Left lung (tissue), 4 donors: ENCODE measurements at regions not wholly inside any gene's neighbourhood (a gene's known extent, or its start where the extent isn't known, plus 50 kb on each side); places are given as distances from the start of the nearest gene placed in this dataset.

Source experiments
- ATAC-seq: fragments of 200-7000 bp; cut with Tn5 transposase; one replicate; pipeline ENCODE4 v1.9.1; 2020; ENCODE audit warnings: moderate library complexity
- DNase-seq, 4 donors: peaks; one replicate each; pipeline ENCODE4 v3.0.0-alpha.2; 2013 to 2020
- H3K27ac ChIP-seq, 2 donors: fragments of 200-600 bp; sonication (generic) in 1 of 2; one replicate each; pipeline versions ENCODE4 v1.5.0 to v1.8.0; 2020 to 2021
- H3K27me3 ChIP-seq, 2 donors: fragments of 200-600 bp; sonication (generic) in 1 of 2; one replicate each; pipeline versions ENCODE4 v1.5.0 to v1.8.0; 2020 to 2021
- H3K36me3 ChIP-seq, 2 donors: fragments of 200-600 bp; sonication (generic) in 1 of 2; one replicate each; pipeline versions ENCODE4 v1.5.0 to v1.8.0; 2020 to 2021
- H3K4me1 ChIP-seq, 2 donors: fragments of 200-600 bp; one replicate each; pipeline ENCODE4 v1.8.0; 2021
- H3K4me3 ChIP-seq, 2 donors: fragments of 200-600 bp; sonication (generic) in 1 of 2; one replicate each; pipeline versions ENCODE4 v1.5.0 to v1.8.0; 2020 to 2021; ENCODE audit warnings: mild to moderate bottlenecking in 1 of 2
- H3K9me3 ChIP-seq, 2 donors: fragments of 200-600 bp; sonication (generic) in 1 of 2; one replicate each; pipeline versions ENCODE4 v1.5.0 to v1.8.0; 2020 to 2021
- intact Hi-C, 2 donors: fragments of 100-400 bp; cut with DNase I; formaldehyde crosslinking; loops; one replicate each; pipeline versions ENCODE4 v1.11.2 to v1.14.2; 2022
- TF ChIP-seq, protein P1 (sequence below), 2 donors: fragments of 200-600 bp; sonication (generic) in 1 of 2; IDR thresholded peaks; one replicate each; pipeline versions ENCODE4 v1.5.0 to v1.8.0; 2021; ENCODE audit warnings: antibody characterized with exemption in 2 of 2
- donor health status: DM: no; HTN: yes; CAD: no.
- donor health status: DM: no; HTN: no; CAD: no.

DNA sequence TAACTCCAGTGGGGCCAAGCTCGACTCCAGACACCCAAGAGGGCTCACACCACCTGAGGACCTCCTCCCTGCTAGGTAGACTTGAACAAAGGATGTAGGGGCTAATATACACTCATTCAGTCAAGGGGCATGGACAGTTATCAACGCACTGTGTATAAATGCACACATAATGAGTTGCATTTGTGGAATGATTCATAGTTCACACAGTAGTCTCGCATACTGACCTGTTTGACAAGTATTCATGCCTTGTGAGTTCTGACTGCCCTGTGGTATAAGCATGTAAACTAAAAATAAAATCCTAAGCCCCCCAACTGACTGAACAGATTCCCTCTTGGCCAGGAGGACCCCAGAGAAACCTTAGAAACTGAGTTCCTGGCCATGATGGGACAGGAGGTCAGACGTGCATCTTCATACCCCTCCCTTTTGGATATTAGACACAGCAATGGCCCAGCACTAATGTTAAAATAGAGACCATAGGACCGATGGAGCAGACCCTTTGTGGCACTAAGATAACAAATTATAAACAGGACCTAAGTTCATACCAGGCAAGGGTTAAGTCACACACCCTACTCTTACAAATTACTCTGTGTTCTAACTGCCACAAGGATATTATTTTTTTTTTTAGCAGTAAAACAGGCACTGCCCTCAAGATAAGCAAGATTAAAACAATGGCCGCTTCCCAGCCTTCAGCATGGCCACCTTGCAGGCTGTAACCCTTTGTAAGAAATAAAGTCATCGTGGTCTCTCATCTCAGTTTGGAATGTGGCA, 124.4 kb downstream of the TTLL2 start:
- no peaks in the 10 kb centered on the region for H3K27me3 ChIP-seq
- no peaks in the 10 kb centered on the region for H3K36me3 ChIP-seq
- no peaks in the 10 kb centered on the region for H3K9me3 ChIP-seq
- intact Hi-C loops = no loop called here
- TF ChIP-seq, protein P1, sequence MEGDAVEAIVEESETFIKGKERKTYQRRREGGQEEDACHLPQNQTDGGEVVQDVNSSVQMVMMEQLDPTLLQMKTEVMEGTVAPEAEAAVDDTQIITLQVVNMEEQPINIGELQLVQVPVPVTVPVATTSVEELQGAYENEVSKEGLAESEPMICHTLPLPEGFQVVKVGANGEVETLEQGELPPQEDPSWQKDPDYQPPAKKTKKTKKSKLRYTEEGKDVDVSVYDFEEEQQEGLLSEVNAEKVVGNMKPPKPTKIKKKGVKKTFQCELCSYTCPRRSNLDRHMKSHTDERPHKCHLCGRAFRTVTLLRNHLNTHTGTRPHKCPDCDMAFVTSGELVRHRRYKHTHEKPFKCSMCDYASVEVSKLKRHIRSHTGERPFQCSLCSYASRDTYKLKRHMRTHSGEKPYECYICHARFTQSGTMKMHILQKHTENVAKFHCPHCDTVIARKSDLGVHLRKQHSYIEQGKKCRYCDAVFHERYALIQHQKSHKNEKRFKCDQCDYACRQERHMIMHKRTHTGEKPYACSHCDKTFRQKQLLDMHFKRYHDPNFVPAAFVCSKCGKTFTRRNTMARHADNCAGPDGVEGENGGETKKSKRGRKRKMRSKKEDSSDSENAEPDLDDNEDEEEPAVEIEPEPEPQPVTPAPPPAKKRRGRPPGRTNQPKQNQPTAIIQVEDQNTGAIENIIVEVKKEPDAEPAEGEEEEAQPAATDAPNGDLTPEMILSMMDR (IDR thresholded peaks at IDR 0.05) = no peak
- ATAC-seq (no peak), DNase-seq (no peak)
- no peak overlapping the region for H3K27ac ChIP-seq
- H3K4me3 ChIP-seq = no peak overlapping the region
- no peaks in the 10 kb centered on the region for H3K4me1 ChIP-seq

DNA sequence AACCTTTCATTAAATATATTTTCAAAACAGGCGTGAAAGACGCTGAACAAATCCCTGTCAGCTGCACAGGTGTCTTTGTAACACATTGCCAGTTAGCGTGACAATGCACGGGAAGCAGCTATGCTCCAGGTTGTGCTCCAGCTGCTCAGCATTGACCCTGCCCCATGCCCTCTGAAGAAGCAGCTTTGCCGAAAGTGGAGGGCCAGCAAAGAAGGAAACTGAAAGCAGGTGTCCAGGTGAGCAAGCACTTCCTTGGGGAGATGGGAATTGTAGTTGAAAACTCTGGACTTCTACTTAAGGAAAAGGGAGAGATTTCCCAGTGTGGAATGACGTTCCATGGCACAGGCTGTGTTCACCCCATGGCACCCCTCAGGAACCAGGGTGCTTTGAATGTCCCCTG, 125.7 kb downstream of the TTLL2 start:
- ATAC-seq (no peak), DNase-seq (no peak)
- Histone ChIP-seq H3K27me3 (no peaks in the 10 kb centered on the region), H3K4me1 (no peaks in the 10 kb centered on the region), H3K36me3 (no peaks in the 10 kb centered on the region), H3K27ac (no peak overlapping the region), H3K9me3 (no peaks in the 10 kb centered on the region), H3K4me3 (no peak overlapping the region)
- TF ChIP-seq, protein P1 (IDR thresholded peaks at IDR 0.05) = no peak
- intact Hi-C loops = no loop called here

DNA sequence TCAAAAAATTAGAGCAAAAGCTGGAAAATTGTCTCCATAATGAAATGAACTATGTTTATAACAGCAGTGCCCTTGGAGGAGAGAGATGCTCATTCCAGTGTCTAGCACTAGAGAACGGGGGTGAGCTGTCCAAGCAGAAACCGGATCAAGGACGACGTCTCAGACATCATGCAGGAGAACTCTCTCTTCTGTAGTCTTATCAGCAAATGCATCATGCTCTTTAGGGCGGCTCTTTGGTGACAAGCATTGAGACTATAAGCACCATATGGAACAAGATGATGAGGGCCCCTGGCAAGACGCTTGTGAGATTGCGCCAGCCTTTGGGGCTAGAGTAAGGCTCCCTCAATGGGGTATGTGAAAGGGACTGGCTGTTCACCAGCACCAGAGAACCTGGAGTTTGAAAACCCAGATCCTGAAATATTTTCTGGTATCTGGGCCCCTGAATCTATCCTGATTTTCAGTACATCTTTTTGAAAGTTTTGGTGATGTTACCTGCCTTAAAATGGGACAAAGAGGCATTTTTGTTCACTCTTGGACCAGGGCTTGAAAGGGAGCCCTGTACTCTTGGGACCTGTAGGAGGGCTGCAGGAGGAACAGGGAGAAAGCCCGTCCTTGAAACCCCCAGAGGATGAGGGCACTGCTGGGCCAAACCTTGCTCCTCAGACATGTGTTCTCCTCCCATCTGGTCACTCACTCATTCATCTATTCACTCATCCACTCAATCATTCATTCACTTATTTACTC, 127.6 kb downstream of the TTLL2 start:
- H3K9me3 ChIP-seq = no peaks in the 10 kb centered on the region
- H3K27me3 ChIP-seq = peaks cover 0 to 5% of the 10 kb centered on the region in 2 donors
- no peaks in the 10 kb centered on the region for H3K4me1 ChIP-seq
- no peaks in the 10 kb centered on the region for H3K36me3 ChIP-seq
- DNase-seq = no peak
- H3K4me3 ChIP-seq = no peak overlapping the region
- TF ChIP-seq, protein P1 (IDR thresholded peaks at IDR 0.05) = no peak
- intact Hi-C loops = no loop called here
- no peak overlapping the region for H3K27ac ChIP-seq
- no peak for ATAC-seq

DNA sequence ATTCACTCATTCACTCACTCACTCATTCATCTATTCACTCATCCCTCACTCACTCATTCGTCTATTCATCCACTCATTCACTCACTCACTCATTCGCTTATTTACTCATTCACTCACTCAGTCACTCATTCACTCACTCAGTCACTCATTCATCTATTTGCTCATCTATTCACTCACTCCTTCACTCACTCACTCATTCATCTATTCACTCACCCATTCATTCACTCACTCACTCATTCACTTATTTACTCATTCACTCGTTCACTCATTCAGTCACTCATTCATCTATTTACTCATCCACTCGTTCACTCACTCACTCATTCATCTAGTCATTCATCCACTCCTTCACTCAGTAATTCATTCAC, 128.2 kb downstream of the TTLL2 start:
- TF ChIP-seq, protein P1 (IDR thresholded peaks at IDR 0.05) = no peak
- Histone ChIP-seq H3K27me3 (peaks cover 0 to 9% of the 10 kb centered on the region in 2 donors), H3K9me3 (no peaks in the 10 kb centered on the region), H3K4me1 (no peaks in the 10 kb centered on the region), H3K4me3 (no peak overlapping the region), H3K36me3 (no peaks in the 10 kb centered on the region), H3K27ac (no peak overlapping the region)
- no peak for DNase-seq
- intact Hi-C loops = no loop called here
- no peak for ATAC-seq

DNA sequence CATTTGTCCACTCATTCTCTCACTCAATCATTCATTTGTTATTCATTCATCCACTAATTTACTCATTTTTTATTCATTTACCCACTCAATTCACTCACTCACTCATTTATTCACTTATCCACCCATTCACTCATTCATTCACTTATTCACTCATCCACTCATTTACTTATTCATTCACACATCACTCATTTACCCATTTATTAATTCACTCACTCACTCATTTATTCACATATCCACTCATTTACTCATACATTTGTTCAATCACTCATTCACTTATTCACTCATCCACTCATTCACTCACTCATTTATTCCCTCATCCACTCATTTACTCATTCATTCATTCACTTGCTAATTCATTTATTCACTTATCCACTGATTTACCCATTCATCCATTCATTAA, 129.1 kb downstream of the TTLL2 start:
- H3K9me3 ChIP-seq = no peaks in the 10 kb centered on the region
- H3K4me1 ChIP-seq = no peaks in the 10 kb centered on the region
- ATAC-seq = no peak
- H3K36me3 ChIP-seq = no peaks in the 10 kb centered on the region
- TF ChIP-seq, protein P1 (IDR thresholded peaks at IDR 0.05) = no peak
- intact Hi-C loops = no loop called here
- H3K27me3 ChIP-seq = peaks cover 0 to 9% of the 10 kb centered on the region in 2 donors
- no peak for DNase-seq
- H3K27ac ChIP-seq = no peak overlapping the region
- H3K4me3 ChIP-seq = no peak overlapping the region
